ENCODE measurements at regions not wholly inside any gene's neighbourhood (a gene's known extent, or its start where the extent isn't known, plus 50 kb on each side); places are given as distances from the start of the nearest gene placed in this dataset.

DNA sequence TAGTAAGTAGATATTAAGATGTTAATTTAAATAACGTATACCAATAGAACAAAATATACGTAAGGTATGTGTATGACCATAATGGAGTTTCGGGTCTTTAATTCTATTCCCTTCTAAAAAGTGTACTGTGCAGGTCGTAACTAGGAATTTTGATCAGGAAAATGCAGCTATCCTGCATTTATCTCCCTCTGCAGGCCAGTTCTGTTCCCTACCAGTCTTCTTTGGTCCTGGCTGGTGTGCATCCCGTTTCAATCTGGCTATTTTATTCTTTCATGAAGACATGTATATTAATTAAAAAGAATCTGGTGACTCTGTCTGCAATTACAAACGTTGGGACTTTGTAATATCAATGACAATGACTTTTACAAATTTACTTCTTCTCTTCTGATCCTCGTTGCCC is 534.1 kb upstream of the AADAT start (continued):
- TF ChIP-seq, protein P1, sequence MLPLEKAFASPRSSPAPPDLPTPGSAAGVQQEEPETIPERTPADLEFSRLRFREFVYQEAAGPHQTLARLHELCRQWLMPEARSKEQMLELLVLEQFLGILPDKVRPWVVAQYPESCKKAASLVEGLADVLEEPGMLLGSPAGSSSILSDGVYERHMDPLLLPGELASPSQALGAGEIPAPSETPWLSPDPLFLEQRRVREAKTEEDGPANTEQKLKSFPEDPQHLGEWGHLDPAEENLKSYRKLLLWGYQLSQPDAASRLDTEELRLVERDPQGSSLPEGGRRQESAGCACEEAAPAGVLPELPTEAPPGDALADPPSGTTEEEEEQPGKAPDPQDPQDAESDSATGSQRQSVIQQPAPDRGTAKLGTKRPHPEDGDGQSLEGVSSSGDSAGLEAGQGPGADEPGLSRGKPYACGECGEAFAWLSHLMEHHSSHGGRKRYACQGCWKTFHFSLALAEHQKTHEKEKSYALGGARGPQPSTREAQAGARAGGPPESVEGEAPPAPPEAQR (CRISPR knock-in tag; IDR thresholded peaks at IDR 0.05), result no peak
- no peak for TF ChIP-seq ESRRA (CRISPR knock-in tag; IDR thresholded peaks at IDR 0.05; ENCODE audit: borderline replicate concordance)
- TF ChIP-seq, protein P2, sequence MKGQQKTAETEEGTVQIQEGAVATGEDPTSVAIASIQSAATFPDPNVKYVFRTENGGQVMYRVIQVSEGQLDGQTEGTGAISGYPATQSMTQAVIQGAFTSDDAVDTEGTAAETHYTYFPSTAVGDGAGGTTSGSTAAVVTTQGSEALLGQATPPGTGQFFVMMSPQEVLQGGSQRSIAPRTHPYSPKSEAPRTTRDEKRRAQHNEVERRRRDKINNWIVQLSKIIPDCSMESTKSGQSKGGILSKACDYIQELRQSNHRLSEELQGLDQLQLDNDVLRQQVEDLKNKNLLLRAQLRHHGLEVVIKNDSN (CRISPR knock-in tag; IDR thresholded peaks at IDR 0.05), result no peak
- no peak for TF ChIP-seq OVOL2 (CRISPR knock-in tag; IDR thresholded peaks at IDR 0.05; ENCODE audit: borderline replicate concordance)
- TF ChIP-seq ATF1 (CRISPR knock-in tag; IDR thresholded peaks at IDR 0.05), result no peak

DNA sequence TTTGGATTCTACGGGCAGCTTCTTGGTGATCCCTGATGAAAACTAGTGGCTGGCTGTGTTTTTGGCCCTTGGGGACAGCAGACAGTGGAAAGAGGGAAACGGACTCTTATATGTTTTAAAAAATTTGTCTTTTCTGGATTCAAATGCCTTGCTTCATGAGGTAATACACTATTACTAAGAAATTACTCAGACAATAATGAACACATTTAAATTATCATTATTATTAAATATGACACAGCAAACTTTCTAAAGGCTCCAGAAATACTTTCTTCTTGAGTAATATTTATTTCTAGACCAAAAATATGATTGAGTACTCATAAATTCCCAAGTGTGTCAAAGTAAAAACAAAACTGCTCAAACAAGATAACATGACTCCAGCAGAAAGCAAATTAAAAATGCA is 520.7 kb upstream of the AADAT start:
- TF ChIP-seq RORB (CRISPR knock-in tag; IDR thresholded peaks at IDR 0.05), result no peak
- TF ChIP-seq SMAD3 (CRISPR knock-in tag; IDR thresholded peaks at IDR 0.05; ENCODE audit: borderline replicate concordance), result no peak
- no peak for TF ChIP-seq ZNF232 (CRISPR knock-in tag; IDR thresholded peaks at IDR 0.05)
- TF ChIP-seq ZNF671 (CRISPR knock-in tag; IDR thresholded peaks at IDR 0.05), result no peak
- TF ChIP-seq ZNF121 (CRISPR knock-in tag; IDR thresholded peaks at IDR 0.05), result no peak
- TF ChIP-seq NR1H2 (CRISPR knock-in tag; IDR thresholded peaks at IDR 0.05), result no peak
- no peak for TF ChIP-seq TP53 (CRISPR knock-in tag; IDR thresholded peaks at IDR 0.05)
- TF ChIP-seq GABPB1 (CRISPR knock-in tag; IDR thresholded peaks at IDR 0.05), result no peak
- TF ChIP-seq NFE2L1 (CRISPR knock-in tag; IDR thresholded peaks at IDR 0.05), result no peak
- TF ChIP-seq CREM (CRISPR knock-in tag; IDR thresholded peaks at IDR 0.05), result no peak
- TF ChIP-seq, protein P3, sequence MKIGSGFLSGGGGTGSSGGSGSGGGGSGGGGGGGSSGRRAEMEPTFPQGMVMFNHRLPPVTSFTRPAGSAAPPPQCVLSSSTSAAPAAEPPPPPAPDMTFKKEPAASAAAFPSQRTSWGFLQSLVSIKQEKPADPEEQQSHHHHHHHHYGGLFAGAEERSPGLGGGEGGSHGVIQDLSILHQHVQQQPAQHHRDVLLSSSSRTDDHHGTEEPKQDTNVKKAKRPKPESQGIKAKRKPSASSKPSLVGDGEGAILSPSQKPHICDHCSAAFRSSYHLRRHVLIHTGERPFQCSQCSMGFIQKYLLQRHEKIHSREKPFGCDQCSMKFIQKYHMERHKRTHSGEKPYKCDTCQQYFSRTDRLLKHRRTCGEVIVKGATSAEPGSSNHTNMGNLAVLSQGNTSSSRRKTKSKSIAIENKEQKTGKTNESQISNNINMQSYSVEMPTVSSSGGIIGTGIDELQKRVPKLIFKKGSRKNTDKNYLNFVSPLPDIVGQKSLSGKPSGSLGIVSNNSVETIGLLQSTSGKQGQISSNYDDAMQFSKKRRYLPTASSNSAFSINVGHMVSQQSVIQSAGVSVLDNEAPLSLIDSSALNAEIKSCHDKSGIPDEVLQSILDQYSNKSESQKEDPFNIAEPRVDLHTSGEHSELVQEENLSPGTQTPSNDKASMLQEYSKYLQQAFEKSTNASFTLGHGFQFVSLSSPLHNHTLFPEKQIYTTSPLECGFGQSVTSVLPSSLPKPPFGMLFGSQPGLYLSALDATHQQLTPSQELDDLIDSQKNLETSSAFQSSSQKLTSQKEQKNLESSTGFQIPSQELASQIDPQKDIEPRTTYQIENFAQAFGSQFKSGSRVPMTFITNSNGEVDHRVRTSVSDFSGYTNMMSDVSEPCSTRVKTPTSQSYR (CRISPR knock-in tag; IDR thresholded peaks at IDR 0.05), result no peak
- TF ChIP-seq ZNF423 (CRISPR knock-in tag; IDR thresholded peaks at IDR 0.05), result no peak
- TF ChIP-seq TEAD4 (CRISPR knock-in tag; IDR thresholded peaks at IDR 0.05), result no peak
- TF ChIP-seq ESRRA (CRISPR knock-in tag; IDR thresholded peaks at IDR 0.05; ENCODE audit: borderline replicate concordance), result no peak
- no peaks in the 10 kb centered on the region for H3K27me3 Mint-ChIP-seq (ENCODE audit: low read depth)
- H3K4me3 Mint-ChIP-seq, result no peak overlapping the region
- no peaks in the 10 kb centered on the region for H3K4me1 Mint-ChIP-seq
- H3K9me3 Mint-ChIP-seq, result peaks cover 22% of the 10 kb centered on the region
- no peak overlapping the region for H3K27ac Mint-ChIP-seq
- ATAC-seq (no peak), DNase-seq (ENCODE audit: low spot score) (no peak)
- CTCF ChIA-PET, result no interaction called here
- POLR2A ChIA-PET, result no interaction called here
- peaks cover 10% of the 10 kb centered on the region for H3K36me3 Mint-ChIP-seq

DNA sequence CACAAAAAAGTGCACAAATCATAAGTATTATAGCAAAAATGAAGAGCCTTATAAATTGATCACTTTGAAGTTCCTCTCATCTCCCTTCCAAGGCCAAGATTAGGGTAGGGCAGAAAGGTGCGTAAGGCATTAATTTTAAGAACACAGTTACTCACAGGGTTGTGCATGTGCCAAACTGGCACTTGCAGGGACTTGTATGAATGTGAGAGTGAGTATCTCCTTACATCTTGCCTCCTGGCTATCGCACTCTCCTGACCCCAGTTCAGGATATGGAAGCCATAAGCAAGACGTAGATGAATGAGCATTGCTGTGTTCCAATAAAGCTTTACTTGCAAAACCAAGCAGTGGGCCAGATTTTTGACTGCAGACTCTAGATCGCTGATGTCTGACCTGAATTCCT is 510.1 kb upstream of the AADAT start:
- DNase-seq (ENCODE audit: low spot score) (no peak), ATAC-seq (no peak)
- TF ChIP-seq ZNF671 (CRISPR knock-in tag; IDR thresholded peaks at IDR 0.05) (no peak), CREM (CRISPR knock-in tag; IDR thresholded peaks at IDR 0.05) (no peak), RELA (CRISPR knock-in tag; IDR thresholded peaks at IDR 0.05; ENCODE audit: borderline replicate concordance) (no peak), GTF2I (CRISPR knock-in tag; conservative IDR thresholded peaks at IDR 0.05) (no peak), TP53 (CRISPR knock-in tag; IDR thresholded peaks at IDR 0.05) (no peak), ESRRA (CRISPR knock-in tag; IDR thresholded peaks at IDR 0.05; ENCODE audit: borderline replicate concordance) (no peak), ZBTB21 (CRISPR knock-in tag; IDR thresholded peaks at IDR 0.05; ENCODE audit: borderline replicate concordance) (no peak)
- TF ChIP-seq, protein P4, sequence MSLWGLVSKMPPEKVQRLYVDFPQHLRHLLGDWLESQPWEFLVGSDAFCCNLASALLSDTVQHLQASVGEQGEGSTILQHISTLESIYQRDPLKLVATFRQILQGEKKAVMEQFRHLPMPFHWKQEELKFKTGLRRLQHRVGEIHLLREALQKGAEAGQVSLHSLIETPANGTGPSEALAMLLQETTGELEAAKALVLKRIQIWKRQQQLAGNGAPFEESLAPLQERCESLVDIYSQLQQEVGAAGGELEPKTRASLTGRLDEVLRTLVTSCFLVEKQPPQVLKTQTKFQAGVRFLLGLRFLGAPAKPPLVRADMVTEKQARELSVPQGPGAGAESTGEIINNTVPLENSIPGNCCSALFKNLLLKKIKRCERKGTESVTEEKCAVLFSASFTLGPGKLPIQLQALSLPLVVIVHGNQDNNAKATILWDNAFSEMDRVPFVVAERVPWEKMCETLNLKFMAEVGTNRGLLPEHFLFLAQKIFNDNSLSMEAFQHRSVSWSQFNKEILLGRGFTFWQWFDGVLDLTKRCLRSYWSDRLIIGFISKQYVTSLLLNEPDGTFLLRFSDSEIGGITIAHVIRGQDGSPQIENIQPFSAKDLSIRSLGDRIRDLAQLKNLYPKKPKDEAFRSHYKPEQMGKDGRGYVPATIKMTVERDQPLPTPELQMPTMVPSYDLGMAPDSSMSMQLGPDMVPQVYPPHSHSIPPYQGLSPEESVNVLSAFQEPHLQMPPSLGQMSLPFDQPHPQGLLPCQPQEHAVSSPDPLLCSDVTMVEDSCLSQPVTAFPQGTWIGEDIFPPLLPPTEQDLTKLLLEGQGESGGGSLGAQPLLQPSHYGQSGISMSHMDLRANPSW (CRISPR knock-in tag; conservative IDR thresholded peaks at IDR 0.05; ENCODE audit: low read depth), result no peak
- TF ChIP-seq, protein P5, sequence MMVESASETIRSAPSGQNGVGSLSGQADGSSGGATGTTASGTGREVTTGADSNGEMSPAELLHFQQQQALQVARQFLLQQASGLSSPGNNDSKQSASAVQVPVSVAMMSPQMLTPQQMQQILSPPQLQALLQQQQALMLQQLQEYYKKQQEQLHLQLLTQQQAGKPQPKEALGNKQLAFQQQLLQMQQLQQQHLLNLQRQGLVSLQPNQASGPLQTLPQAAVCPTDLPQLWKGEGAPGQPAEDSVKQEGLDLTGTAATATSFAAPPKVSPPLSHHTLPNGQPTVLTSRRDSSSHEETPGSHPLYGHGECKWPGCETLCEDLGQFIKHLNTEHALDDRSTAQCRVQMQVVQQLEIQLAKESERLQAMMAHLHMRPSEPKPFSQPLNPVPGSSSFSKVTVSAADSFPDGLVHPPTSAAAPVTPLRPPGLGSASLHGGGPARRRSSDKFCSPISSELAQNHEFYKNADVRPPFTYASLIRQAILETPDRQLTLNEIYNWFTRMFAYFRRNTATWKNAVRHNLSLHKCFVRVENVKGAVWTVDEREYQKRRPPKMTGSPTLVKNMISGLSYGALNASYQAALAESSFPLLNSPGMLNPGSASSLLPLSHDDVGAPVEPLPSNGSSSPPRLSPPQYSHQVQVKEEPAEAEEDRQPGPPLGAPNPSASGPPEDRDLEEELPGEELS (CRISPR knock-in tag; IDR thresholded peaks at IDR 0.05), result no peak
- TF ChIP-seq, protein P6, sequence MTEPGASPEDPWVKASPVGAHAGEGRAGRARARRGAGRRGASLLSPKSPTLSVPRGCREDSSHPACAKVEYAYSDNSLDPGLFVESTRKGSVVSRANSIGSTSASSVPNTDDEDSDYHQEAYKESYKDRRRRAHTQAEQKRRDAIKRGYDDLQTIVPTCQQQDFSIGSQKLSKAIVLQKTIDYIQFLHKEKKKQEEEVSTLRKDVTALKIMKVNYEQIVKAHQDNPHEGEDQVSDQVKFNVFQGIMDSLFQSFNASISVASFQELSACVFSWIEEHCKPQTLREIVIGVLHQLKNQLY (CRISPR knock-in tag; IDR thresholded peaks at IDR 0.05), result no peak
- Mint-ChIP-seq H3K27ac (no peak overlapping the region), H3K36me3 (no peaks in the 10 kb centered on the region), H3K4me3 (no peak overlapping the region), H3K9me3 (no peaks in the 10 kb centered on the region), H3K27me3 (ENCODE audit: low read depth) (no peaks in the 10 kb centered on the region), H3K4me1 (no peaks in the 10 kb centered on the region)
- CTCF ChIA-PET, result interaction anchor here (0.8 kb wide), 1 partner anchor 254 kb away, joined by 3 read pairs; no protein-coding TSS in a partner anchor
- POLR2A ChIA-PET, result no interaction called here
